NCI-H1436 treated with DMSO at 0.1 percent for 48 hours (cell line): ENCODE measurements at regions not wholly inside any gene's neighbourhood (a gene's known extent, or its start where the extent isn't known, plus 50 kb on each side); places are given as distances from the start of the nearest gene placed in this dataset.

Experiments used
- DNase-seq: peaks from one replicate; lab custom pipeline; 2025; lab: John Stamatoyannopoulos, UW

DNA sequence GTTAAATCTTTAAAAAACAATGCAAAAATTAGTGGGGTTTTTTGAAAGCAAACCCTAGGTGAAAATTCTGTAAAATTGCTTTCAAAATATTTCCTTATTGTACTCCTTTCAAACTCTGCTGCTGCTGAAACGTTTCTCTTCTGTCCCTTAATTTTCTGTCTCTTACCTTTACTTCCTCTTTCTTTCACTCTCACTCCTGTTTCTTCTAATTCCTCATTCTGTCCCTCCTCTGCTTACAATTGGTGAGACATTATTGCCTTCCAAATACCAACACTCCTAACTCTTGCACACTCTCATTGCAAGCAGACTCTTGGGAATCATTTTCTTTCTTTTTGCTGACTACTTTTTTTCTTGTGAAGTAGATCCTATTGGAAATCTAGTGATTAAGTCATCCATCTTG, 685.6 kb upstream of the SLITRK1 start:
- DNase-seq: no peak

DNA sequence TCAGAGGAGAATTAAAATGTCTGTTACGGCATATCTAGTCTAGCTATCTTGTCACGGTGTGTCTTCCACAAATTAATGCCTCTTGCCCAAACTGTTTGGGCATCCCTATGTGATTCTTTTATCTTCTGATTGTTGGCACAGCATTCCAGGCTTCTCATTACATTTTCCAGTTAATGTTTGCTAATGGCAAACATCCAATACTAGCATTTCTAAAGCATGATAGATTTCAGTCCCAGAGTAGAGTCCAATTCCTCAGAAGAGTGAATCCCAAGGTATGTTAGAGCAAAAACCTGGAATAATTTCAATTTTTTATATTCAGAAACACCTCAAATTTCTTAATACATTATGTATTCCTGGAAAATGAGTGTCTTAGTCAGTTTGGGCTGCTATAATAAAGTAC, 684.5 kb upstream of the SLITRK1 start:
- no peak for DNase-seq

DNA sequence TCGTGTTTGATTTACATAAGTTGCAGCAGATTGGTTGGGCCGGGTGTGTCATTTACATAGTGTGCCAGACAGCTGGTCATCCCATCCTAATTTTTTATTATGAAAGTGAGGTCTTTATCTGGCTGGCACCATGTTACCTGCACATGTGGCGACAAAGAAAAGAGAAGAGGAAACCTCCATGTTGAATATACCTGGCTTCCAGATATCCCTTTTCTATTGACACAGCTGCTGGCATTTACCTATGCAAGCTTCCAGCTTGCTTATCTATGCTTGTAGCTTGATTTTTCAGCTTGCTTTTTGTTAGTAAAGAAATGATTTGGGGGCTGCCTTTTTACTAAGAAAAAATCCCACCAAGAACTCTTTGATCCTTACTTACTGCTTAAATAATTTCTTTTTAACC, 681.3 kb upstream of the SLITRK1 start:
- DNase-seq: no peak

DNA sequence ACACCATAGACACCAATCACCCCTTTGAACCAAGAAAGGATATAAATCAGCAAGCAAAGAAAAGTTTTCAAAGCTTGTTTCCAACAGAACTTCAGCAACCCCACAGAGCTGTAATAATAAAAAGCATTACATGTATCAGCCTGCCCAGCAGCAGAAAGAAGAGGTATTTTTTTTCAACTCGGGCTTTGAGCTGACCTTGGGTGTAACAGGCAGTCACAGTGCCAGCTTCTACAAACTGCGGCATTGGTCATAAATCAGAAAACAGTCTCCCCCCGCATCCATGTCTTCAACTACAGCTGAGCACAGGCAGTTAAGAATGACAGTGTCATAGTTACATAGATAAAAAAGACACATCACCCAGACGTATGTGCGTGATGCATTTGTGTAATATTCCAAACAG, 671.0 kb upstream of the SLITRK1 start:
- DNase-seq: no peak

DNA sequence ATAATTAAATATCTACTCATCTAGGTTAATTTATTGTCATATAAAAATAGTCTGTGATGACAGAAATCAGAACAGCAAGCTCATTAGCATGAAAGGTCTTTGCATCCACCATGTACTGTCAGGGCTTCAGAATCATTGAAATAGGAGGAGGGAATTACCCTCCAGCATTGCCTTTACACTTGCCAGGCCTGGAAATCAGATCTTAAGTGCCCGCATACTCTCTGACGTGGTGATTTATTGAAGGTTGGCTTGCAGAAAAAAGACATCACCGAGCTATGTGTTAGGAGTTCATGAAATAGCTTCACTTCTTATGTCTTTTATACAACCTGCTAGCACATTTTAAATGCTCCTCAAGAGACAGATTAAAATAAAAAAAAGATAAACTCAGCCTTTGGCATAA, 661.7 kb upstream of the SLITRK1 start:
- no peak for DNase-seq

DNA sequence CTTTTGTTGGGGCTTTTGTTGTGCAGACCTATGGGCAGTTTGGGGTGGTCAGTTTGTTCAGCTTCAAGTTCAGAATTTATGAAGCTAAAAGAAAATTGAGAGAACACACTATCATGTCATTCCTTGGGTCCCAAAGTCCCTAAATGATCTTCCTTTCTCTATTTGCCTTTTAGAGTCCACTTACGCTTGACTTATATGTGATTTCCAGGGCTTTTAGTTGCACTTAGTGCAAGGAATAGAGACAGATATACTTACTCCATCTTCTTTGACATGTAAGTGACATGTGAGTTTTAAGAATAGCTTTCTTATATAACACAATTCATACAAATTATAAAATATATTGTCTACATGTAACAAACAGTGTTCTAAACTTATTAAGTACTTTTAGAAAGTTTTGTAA, 660.1 kb upstream of the SLITRK1 start:
- DNase-seq: no peak

DNA sequence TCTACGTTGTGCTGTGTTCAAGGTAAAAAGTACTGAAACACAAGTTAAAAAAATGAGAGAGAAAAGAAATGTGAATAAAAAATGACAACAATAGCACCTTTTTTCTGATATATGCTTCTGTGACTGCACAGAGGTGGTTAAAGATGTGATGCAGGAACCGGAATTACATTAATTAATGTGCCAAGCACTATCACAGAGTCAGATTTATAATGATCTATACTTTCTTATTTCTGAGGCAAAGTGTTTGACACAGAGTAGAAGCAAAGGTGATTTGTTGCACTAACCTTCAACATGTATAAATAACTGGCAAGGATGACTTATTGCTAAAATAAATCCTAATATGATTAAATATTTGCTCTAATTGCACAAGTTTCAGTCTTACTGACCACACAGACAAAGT, 654.6 kb upstream of the SLITRK1 start:
- DNase-seq: no peak

DNA sequence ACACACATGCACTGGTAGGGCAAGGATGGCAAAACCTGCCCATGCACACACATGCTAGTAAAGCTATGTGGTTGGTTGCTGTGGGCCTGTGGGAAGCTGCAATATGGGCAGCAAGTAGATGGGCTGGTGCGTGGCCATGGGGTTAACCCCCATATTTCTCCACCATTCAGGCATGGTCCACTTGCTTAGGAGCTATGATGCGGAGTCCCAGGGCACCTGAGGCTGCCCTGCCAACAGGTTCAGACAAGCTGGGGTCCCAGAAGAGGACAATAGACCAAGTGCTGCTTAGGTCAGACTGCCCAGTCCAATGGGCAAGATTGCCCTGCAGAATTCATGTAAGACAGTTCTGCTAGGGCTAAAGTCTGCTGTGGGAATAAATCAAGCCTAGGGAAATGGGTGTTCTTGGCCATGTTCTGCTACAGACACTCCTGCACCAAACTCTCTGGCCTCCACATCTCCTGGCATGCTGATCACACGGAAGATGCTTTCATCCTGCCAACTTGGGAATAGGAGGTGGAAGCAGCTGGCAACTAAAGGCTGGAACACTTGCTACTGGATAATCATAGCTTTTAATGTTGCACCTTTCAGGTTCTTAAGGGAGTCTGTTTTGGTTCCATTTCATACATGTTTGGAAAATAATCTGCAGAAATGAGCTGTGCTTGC, 646.3 kb upstream of the SLITRK1 start:
- DNase-seq: no peak

DNA sequence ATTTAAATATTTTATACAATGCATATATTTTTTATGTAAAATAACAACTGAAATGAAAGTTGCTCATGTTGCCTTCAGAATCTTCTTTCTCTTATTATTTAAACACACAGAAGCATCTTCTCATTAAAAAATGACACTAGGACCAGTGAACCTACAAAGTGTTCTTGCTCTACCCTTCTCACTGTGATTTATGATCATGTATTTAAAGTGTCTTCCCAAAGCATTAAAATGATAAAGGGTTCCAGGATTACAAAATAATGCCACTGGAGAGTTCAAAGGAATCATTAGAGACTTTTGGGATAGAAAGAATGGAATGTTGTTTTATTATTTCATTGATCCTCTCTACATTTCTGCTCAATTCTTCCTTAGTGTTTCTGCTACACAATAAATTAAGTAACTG, 643.6 kb upstream of the SLITRK1 start:
- no peak for DNase-seq

DNA sequence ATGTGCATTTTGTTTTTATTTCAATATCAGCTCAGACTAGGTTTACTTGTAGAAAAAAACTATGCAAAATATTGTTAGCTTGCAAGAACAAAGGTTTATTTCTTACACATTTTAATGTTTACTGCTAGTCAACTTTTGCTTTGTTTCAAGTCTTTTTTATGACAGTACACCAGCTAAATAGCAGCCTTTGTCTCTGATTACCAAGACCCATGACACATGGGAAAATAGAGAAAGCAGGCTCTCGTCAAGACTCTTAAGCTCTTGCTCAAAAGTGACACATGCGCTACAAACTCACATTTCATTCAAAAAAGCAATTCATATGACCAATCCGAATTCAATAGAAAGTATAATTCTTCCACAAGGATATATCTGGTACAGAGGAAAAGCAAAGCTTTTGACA, 642.3 kb upstream of the SLITRK1 start:
- DNase-seq: no peak

DNA sequence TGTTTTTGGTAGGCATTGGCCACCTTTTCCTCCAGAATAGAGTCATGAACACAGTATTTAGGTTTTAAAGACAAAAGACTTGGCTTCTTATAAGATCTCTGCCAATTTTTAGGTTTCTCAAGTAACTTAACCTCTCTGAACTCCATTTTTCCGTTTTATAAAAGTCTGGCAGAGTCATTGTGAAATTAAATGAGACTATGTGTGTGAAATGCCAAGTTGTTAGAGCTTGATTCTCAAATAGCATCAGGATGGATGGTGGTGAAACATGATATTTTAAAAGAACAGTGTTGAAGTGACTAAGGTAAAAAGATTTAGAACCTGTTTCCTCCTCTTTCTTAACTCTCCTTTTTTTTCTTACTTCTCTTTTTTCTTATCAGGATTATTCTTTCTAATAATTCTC, 617.7 kb upstream of the SLITRK1 start:
- DNase-seq: no peak

DNA sequence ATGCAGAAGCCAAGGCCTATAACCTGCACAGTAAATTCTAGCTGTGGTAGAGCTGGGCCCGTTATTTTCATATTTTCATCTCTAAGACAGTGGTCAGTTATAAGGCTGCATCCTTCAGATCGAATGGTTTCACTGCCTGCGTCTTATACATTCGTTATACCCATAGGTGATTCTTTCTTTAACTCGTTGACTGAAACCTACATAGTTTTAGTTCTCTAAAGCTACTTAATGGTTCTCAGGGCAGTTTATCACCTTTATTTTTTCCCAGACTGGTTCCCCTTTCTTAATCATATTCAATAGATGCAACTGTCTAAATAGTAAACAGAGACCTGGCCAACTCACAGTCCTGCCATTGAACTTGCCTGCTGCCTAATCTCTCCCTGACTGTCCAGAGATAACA, 615.3 kb upstream of the SLITRK1 start:
- no peak for DNase-seq

DNA sequence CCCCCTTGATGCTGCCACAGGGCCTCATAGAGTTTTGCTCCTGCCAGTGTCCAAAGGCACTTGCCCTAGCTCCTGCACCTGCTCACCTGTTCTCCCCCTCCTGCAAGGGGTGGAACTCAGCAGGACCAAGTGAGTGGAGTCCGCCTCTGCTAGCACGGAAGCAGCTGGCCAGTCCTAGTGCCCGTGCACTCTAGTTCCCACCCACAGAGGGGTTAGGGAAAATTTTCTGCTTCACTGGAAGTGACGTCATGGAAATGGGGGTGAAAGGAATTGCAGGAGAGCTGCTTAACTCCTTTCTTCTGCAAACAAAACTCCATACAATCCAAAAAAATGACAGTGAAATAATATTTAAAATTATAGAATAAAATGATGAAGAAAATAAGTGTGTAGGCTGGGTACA, 609.7 kb upstream of the SLITRK1 start:
- DNase-seq: no peak

DNA sequence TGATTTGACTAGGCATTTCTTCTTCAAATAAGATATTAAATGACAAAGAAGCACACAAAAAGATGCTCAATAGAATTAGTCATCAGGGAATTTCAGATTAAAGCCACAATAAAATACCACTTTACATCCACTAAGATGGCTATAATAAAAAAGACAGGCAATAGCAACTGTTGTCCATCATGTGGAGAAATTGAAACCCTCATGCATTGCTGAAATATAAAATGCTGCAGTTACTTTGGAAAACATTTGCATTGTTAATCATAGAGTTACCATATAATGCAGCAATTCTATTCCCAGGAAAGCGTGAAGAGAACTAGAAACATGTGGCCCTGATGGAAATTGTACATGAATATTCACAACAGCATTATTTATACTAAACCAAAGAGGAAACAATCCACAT, 605.5 kb upstream of the SLITRK1 start:
- DNase-seq: no peak

DNA sequence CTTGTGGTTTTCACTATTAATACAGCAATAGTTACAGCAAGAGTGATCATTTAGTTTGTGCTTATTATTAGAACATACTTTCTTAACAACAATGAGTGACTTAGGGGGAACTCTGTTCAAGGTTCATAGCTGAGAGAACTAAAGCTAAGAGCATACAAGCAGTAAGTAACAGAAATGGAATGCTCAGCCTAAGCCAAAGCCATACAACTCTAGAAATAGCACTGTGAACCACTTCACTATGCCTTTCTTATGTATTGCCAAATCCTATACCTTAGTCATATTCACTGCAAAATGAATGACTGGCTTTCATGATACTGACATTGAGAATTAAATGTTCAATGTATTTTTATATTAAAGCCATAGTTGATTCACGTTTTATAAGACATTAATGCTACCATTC, 599.7 kb upstream of the SLITRK1 start:
- no peak for DNase-seq

DNA sequence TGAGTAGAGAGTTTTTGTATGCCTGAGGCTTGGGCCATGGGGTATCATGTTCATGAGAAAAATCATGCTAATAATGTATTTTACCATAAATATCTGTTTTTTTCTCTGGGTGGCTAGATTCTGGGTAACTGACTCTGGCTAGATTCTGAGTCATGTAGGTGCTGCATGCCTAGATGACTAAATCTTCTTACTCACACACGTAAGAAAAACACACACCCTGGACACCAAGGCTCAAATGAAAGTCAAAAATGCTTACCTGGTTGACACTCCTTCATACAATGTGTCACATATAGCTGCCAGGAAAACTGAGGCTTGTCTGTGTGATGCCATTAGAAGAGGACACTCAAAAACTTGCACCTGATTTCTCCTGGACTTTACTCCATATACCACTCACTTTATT, 597.4 kb upstream of the SLITRK1 start:
- DNase-seq: no peak

DNA sequence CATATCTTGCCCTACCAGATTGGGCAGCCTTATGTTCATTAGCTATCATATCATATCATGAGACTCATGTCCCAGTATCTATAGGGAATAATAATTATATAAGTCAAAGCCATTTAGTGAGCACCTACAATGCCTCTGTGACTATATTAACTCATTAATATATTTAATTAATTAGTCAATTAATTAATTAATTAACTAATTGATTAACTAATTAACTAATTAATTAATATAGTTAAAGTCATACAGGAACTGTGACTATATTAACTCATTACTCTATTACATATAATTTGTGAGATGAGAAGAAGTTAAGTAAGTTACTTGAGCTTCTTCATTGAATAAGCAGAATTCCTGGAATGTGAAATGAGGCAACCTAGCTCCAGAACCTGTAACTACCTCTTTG, 588.3 kb upstream of the SLITRK1 start:
- no peak for DNase-seq

DNA sequence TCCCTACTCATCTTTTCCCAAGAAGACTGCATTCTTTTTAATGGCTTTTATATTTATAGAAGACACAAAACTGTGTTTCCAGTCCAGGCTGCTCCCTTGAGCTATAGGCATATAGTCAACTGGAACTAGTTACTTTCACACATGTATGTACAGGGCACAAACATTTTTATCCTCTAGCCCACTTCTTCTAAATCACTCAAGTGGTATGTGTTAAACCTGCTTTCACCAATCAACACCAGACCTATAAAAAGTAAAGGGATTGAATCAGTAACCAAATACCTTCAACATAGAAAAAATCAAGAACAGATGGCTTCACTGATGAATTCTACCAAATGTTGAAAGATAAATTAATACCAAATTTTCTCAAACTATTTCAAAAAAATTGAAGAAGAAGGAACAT, 584.2 kb upstream of the SLITRK1 start:
- no peak for DNase-seq

DNA sequence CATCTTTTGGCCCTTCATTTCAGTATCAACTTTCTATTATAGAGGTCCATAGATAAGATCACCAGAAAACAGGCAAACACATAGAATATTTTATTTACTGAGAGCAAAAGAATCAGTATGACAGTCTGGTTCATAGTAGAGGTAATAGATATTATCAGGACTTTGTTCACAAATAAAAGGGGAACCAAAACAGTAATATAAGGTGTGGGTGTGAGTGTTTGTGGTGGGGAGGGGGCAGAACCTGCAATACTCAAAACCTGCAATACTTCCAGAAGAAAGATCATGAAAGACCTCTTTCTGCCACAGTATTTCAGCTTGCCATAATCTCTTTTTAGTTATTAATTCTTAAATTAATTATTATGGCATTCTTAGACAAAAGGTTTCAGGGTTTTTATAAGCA, 578.7 kb upstream of the SLITRK1 start:
- DNase-seq: no peak

DNA sequence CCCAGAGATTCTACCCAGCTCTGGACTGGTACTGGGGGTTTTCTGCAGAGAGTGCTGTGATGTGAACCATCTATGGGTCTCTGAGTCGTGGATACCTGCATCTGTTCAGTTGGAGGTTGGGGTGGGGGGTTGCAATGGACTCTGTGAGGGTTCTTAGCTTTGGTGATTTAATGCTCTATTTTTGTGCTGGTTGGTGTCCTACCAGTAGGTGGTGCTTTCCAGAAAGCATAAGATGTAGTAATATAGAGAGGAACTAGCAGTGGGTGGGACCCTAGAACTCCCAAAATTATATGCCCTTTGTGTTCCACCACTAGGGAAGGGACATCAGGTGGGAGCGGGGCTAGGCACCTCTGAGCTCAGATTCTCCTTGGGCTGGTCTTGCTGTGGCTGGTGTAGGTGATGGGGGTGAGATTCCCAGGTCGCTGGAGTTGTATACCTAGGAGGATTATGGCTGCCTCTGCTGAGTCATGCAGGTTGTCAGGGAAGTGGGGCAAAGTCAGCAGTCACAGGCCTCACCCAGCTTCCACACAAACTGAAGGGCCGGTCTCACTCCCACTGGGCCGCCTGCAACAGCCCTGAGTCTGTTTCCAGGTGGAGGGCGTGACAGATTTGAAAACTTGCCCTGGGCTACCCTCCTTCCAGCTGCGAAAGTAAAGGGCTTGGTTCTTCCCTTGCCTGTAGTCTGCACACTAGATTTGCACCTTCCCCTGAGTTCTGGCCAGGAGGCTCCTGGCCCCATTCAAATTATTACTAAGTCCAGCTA, 573.0 kb upstream of the SLITRK1 start:
- DNase-seq: no peak

DNA sequence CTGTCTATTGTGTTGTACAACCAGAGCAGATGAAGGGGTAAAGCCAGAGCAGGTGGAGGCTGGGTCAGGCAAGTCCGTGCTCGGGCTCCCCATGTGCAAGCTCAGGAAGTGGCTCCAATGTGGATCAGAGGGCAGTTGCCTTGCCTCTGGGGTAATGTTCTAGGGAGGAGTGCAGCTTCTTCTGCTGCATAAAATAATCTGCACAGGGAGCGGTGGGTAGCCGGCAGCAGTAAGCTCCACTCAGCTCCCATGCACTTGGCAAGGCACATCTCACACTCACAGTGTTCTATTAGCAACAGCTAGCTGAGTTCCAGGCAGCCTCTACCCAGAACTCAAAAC, 565.3 kb upstream of the SLITRK1 start:
- no peak for DNase-seq

DNA sequence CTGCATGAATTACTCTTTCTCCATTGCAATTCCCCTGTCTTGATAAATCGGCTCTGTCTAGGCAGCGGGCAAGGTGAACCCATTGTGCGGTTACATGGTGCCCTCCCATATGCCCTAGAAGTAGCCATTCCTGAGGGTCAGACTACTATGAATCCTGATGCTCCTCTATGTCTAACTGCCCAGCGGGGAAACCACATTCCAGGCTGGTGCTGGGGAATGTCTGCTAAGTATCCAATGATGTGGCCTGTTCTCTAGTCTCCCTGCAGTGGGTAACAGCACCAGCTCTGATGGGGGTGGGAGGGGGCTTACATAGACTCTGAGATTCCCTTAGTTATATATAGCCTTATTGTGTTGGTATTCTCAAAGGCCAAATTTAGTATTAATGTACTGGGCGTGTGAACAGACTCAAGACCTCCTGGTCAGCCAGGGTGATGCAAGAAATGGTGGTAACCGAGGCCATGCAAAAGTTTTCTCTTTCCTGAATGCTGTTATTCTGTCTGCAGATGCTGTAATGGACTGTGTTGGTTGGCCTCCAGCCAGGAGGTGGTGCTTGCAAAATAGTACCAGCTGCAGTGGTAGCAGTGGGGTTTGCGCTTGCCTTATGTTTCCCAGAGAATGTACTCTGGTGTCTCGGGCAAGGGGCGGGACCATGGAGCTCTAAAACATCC, 564.8 kb upstream of the SLITRK1 start:
- no peak for DNase-seq

DNA sequence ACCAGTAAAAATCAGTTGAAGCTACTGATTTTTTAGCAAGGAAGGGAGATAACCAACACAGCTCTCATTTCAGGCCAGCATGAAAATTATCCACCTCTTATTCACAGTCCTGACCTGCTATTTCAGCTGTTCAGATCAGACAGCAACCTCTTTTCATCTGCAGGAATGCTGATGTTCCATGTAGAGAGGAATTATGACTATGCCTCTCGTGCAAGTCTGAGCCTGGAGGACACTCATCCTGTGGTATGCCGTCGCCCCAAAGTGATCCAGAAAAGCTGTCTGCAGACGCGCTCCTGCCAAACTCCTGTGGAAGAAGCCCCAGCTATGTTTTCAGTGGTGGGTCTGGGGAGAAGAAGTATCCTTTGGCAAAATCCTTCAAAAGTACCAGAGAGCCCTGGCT, 563.5 kb upstream of the SLITRK1 start:
- DNase-seq: no peak

DNA sequence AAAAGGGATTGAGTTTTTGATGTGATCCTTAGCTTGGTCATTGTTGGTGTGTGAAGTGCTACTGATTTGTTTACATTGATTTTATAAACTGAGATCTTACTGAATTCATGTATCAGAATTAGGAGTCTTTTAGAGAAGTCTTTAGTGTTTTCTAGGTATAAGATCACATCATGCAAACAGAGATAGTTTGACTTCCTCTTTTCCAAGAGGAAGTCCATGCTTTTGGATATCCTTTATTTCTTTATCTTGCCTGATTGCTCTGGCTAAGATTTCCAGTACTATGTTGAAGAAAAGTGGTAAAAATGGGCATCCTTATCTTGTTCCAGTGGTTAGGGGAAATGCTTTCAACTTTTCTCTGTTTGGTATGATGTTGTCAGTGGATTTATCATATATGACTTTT, 561.2 kb upstream of the SLITRK1 start:
- no peak for DNase-seq
